ENCODE measurements at regions not wholly inside any gene's neighbourhood (a gene's known extent, or its start where the extent isn't known, plus 50 kb on each side); places are given as distances from the start of the nearest gene placed in this dataset.

GRCh38 chr2:146527166-146527565, 1317.7 kb upstream of the ACVR2A start:
- TF ChIP-seq GABPA (IDR thresholded peaks at IDR 0.05; ENCODE audit: low read depth) (no peak), REST (IDR thresholded peaks at IDR 0.05; ENCODE audit: insufficient replicate concordance, low read depth) (no peak), SPI1 (IDR thresholded peaks at IDR 0.05; ENCODE audit: borderline replicate concordance, low read depth) (no peak), CTCF (IDR thresholded peaks at IDR 0.05; ENCODE audit: insufficient read depth, low read length) (no peak), POLR2AphosphoS5 (IDR thresholded peaks at IDR 0.05; ENCODE audit: low read depth) (no peak)
- DNase-seq (ENCODE audit: low read depth in 1 of 2, low spot score in 1 of 2) = no peak
- no peaks in the 10 kb centered on the region for H3K27me3 ChIP-seq (ENCODE audit: insufficient read depth, poor library complexity, severe bottlenecking)

GRCh38 chr2:146523196-146523595, 1321.6 kb upstream of the ACVR2A start:
- no peak overlapping the region for H3K4me3 ChIP-seq (replicated peaks; ENCODE audit: insufficient read depth, low read length)
- H3K27me3 ChIP-seq (ENCODE audit: insufficient read depth, poor library complexity, severe bottlenecking) = peaks cover 3% of the 10 kb centered on the region
- no peak for TF ChIP-seq REST (IDR thresholded peaks at IDR 0.05; ENCODE audit: insufficient replicate concordance, low read depth)
- no peak for TF ChIP-seq POLR2AphosphoS5 (IDR thresholded peaks at IDR 0.05; ENCODE audit: low read depth)
- no peak for TF ChIP-seq SPI1 (IDR thresholded peaks at IDR 0.05; ENCODE audit: borderline replicate concordance, low read depth)
- TF ChIP-seq GABPA (IDR thresholded peaks at IDR 0.05; ENCODE audit: low read depth) = no peak
- no peak for TF ChIP-seq CTCF (IDR thresholded peaks at IDR 0.05; ENCODE audit: insufficient read depth, low read length)
- DNase-seq (ENCODE audit: low read depth in 1 of 2, low spot score in 1 of 2) = no peak
- no peak overlapping the region for H3K27ac ChIP-seq (replicated peaks)

More at GRCh38 chr2:146527166-146527565, 1317.7 kb upstream of the ACVR2A start:
- Histone ChIP-seq H3K4me3 (replicated peaks; ENCODE audit: insufficient read depth, low read length) (no peak overlapping the region), H3K27ac (replicated peaks) (no peak overlapping the region)

- no peak overlapping the region for H3K27ac ChIP-seq (replicated peaks)
- TF ChIP-seq CTCF (IDR thresholded peaks at IDR 0.05; ENCODE audit: insufficient read depth, low read length) (no peak), SPI1 (IDR thresholded peaks at IDR 0.05; ENCODE audit: borderline replicate concordance, low read depth) (no peak), GABPA (IDR thresholded peaks at IDR 0.05; ENCODE audit: low read depth) (no peak), POLR2AphosphoS5 (IDR thresholded peaks at IDR 0.05; ENCODE audit: low read depth) (no peak), REST (IDR thresholded peaks at IDR 0.05; ENCODE audit: insufficient replicate concordance, low read depth) (no peak)
- no peaks in the 10 kb centered on the region for H3K27me3 ChIP-seq (ENCODE audit: insufficient read depth, poor library complexity, severe bottlenecking)
- no peak overlapping the region for H3K4me3 ChIP-seq (replicated peaks; ENCODE audit: insufficient read depth, low read length)
- DNase-seq (ENCODE audit: low read depth in 1 of 2, low spot score in 1 of 2) = no peak
Measured at GRCh38 chr2:146506851-146507250, 1338.0 kb upstream of the ACVR2A start.

Measured in HL-60 (cell line).